ENCODE measurements at regions not wholly inside any gene's neighbourhood (a gene's known extent, or its start where the extent isn't known, plus 50 kb on each side); places are given as distances from the start of the nearest gene placed in this dataset.
"Not testable (repeated sequence)": the region's sequence is repeated elsewhere in the genome, so short reads cannot be mapped to it uniquely, and the experiment has no call there.

- intact Hi-C loops (cut with DNase I) = no loop called here
- 81 to 100% methylated on average over 1 to 2 of the region's 3 CpGs for WGBS, 2 donors
- Histone ChIP-seq H3K27me3 (no peaks in the 10 kb centered on the region), H3K4me1 (peaks cover 12 to 74% (median 27%) of the 10 kb centered on the region in 3 donors), H3K36me3 (no peaks in the 10 kb centered on the region), H3K9me3 (no peaks in the 10 kb centered on the region), H3K27ac (peak overlapping the region in 3 of 4 donors; percentile 37 to 72 (median 58)), H3K4me3 (no peak overlapping the region)
- no peak for DNase-seq
- TF ChIP-seq CTCF (IDR thresholded peaks at IDR 0.05) (no peak), POLR2A (IDR thresholded peaks at IDR 0.05) (no peak)
These were observed 280.0 kb upstream of the CRY1 start for GRCh38 chr12:107373238-107373809.

- 51 to 62% methylated on average over 9 to 10 of the region's 10 CpGs for WGBS, 2 donors
- Histone ChIP-seq H3K4me3 (no peak overlapping the region), H3K27ac (no peak overlapping the region), H3K9me3 (no peaks in the 10 kb centered on the region), H3K27me3 (no peaks in the 10 kb centered on the region), H3K4me1 (peaks cover 12 to 83% (median 30%) of the 10 kb centered on the region in 3 donors), H3K36me3 (no peaks in the 10 kb centered on the region)
- TF ChIP-seq CTCF (IDR thresholded peaks at IDR 0.05) (no peak), POLR2A (IDR thresholded peaks at IDR 0.05) (no peak)
- intact Hi-C loops (cut with DNase I) = no loop called here
- no peak for DNase-seq
These were observed 281.0 kb upstream of the CRY1 start for GRCh38 chr12:107374161-107374840.

- intact Hi-C loops (cut with DNase I) = no loop called here
- 86 to 96% methylated on average over 7 of the region's 8 CpGs for WGBS, 2 donors
- H3K36me3 ChIP-seq = no peaks in the 10 kb centered on the region
- H3K4me1 ChIP-seq = peaks cover 12 to 84% (median 30%) of the 10 kb centered on the region in 3 donors
- no peaks in the 10 kb centered on the region for H3K27me3 ChIP-seq
- no peak for TF ChIP-seq POLR2A (IDR thresholded peaks at IDR 0.05)
- no peak for TF ChIP-seq CTCF (IDR thresholded peaks at IDR 0.05)
- no peaks in the 10 kb centered on the region for H3K9me3 ChIP-seq
- no peak overlapping the region for H3K27ac ChIP-seq
- DNase-seq = no peak
- no peak overlapping the region for H3K4me3 ChIP-seq
These were observed 281.9 kb upstream of the CRY1 start for GRCh38 chr12:107375231-107375630.

GRCh38 chr12:107377596-107378385 lies 284.4 kb upstream of the CRY1 start:
- Histone ChIP-seq H3K27ac (no peak overlapping the region), H3K36me3 (no peaks in the 10 kb centered on the region), H3K4me1 (peaks cover 4 to 84% (median 18%) of the 10 kb centered on the region in 3 donors), H3K27me3 (no peaks in the 10 kb centered on the region), H3K4me3 (no peak overlapping the region), H3K9me3 (no peaks in the 10 kb centered on the region)
- intact Hi-C loops (cut with DNase I) = no loop called here
- TF ChIP-seq POLR2A (IDR thresholded peaks at IDR 0.05) (no peak), CTCF (IDR thresholded peaks at IDR 0.05) (no peak)
- DNase-seq = no peak
- whole genome bisulfite sequencing, 2 donors = 68 to 69% methylated on average over 6 of the region's 6 CpGs

GRCh38 chr12:107378609-107379008 lies 285.3 kb upstream of the CRY1 start:
- Histone ChIP-seq H3K4me1 (peaks cover 3 to 83% (median 14%) of the 10 kb centered on the region in 3 donors), H3K9me3 (no peaks in the 10 kb centered on the region), H3K27ac (peak overlapping the region in 2 of 4 donors; percentile 45 to 60), H3K36me3 (no peaks in the 10 kb centered on the region), H3K27me3 (no peaks in the 10 kb centered on the region), H3K4me3 (no peak overlapping the region)
- DNase-seq = no peak
- intact Hi-C loops (cut with DNase I) = no loop called here
- 58 to 75% methylated on average over 3 to 4 of the region's 4 CpGs for WGBS, 2 donors
- TF ChIP-seq CTCF (IDR thresholded peaks at IDR 0.05) = no peak
- TF ChIP-seq POLR2A (IDR thresholded peaks at IDR 0.05) = no peak

GRCh38 chr12:107379142-107379851 lies 285.9 kb upstream of the CRY1 start:
- H3K27me3 ChIP-seq; intact Hi-C loops (cut with DNase I); H3K36me3 ChIP-seq; H3K4me3 ChIP-seq; H3K9me3 ChIP-seq; DNase-seq: not testable (repeated sequence)
- Histone ChIP-seq H3K4me1 (peaks cover 3 to 83% (median 9%) of the 10 kb centered on the region in 3 donors), H3K27ac (peak overlapping the region; percentile 21 to 83 (median 52))
- 81 to 88% methylated on average over 6 of the region's 6 CpGs for WGBS, 2 donors

Measured in esophagus squamous epithelium (tissue), 5 donors.